GM12878 (cell line): ENCODE measurements at regions not wholly inside any gene's neighbourhood (a gene's known extent, or its start where the extent isn't known, plus 50 kb on each side); places are given as distances from the start of the nearest gene placed in this dataset.

Experiments used
- ATAC-seq: fragments of 200-7000 bp; cut with Tn5 transposase; 3 replicates; pipeline ENCODE4 v1.9.1; 2020; ENCODE audit warnings: mild to moderate bottlenecking, moderate library complexity
- BruUV-seq: library from RNA; stranded (reverse); fragments of 400-500 nt; replicated peaks from 2 replicates; lab custom pipeline; 2021; lab: Mats Ljungman, UMichigan
- CTCF ChIA-PET: fragments of 300-600 bp; sonication (Branson Sonifier 250); formaldehyde crosslinking; extraction: SDS; loops from one replicate; lab custom pipeline; 2021; ENCODE audit warnings: inconsistent platforms; lab: Yijun Ruan, JAX
- POLR2A ChIA-PET: fragments of 350-600 bp; formaldehyde crosslinking; extraction: SDS; loops from one replicate; lab custom pipeline; 2021; ENCODE audit warnings: inconsistent platforms; lab: Charles Lee
- RAD21 ChIA-PET: fragments of 300-600 bp; sonication (Branson Sonifier 250); formaldehyde crosslinking; loops from one replicate; lab custom pipeline; 2023; ENCODE audit warnings: antibody characterized with exemption; ENCODE audit not compliant: unreplicated experiment; lab: Charles Lee
- SMC1A ChIA-PET: fragments of 300-600 bp; sonication (Branson Sonifier 250); formaldehyde crosslinking; loops from one replicate; lab custom pipeline; 2023; ENCODE audit not compliant: unreplicated experiment, uncharacterized antibody; lab: Charles Lee
- DNase-seq: peaks from one replicate; pipeline ENCODE4 v3.0.0-alpha.2; 2011; ENCODE audit warnings: low read depth, low spot score
- FAIRE-seq: peaks from 3 replicates; lab custom pipeline; 2011; peaks lifted over from hg19 to GRCh38; lab: Jason Lieb, UNC
- H2AFZ ChIP-seq: 2 replicates; pipeline ENCODE4 v1.6.0; 2011; ENCODE audit warnings: low read depth, low read length, control low read depth; ENCODE audit not compliant: control insufficient read depth
- H3K27ac ChIP-seq: 2 replicates; pipeline ENCODE4 v1.5.1; 2011; ENCODE audit warnings: control low read depth; ENCODE audit not compliant: control insufficient read depth, insufficient read depth
- H3K27me3 ChIP-seq, 2 experiments: replicated peaks in 1 of 2; 2 replicates each; pipeline versions ENCODE4 v1.6.0 to v1.6.1; 2011; ENCODE audit warnings: low read length in 1 of 2; ENCODE audit not compliant: control insufficient read depth in 2 of 2, insufficient read depth in 2 of 2
- H3K36me3 ChIP-seq, 2 experiments: 2 replicates each; pipeline ENCODE4 v1.5.1; 2011; ENCODE audit warnings: low read length in 1 of 2; ENCODE audit not compliant: control insufficient read depth in 2 of 2, insufficient read depth in 2 of 2
- H3K4me1 ChIP-seq: 2 replicates; pipeline ENCODE4 v1.6.1; 2011; ENCODE audit warnings: mild to moderate bottlenecking, low read length, moderate library complexity, mixed read lengths; ENCODE audit not compliant: control insufficient read depth, insufficient read depth
- H3K4me2 ChIP-seq: 2 replicates; pipeline ENCODE4 v1.6.0; 2011; ENCODE audit warnings: control low read depth; ENCODE audit not compliant: control insufficient read depth, insufficient read depth
- H3K4me3 ChIP-seq: fragments of 200-600 bp; sonication (generic); 2 replicates; pipeline ENCODE4 v1.5.1; 2016
- H3K79me2 ChIP-seq: 2 replicates; pipeline ENCODE4 v1.6.0; 2011; ENCODE audit warnings: low read length; ENCODE audit not compliant: control insufficient read depth, insufficient read depth
- H3K9ac ChIP-seq: 2 replicates; pipeline ENCODE4 v1.8.0; 2011; ENCODE audit warnings: low read length, control low read depth, mixed read lengths; ENCODE audit not compliant: control insufficient read depth, insufficient read depth
- H3K9me3 ChIP-seq: replicated peaks from 3 replicates; pipeline ENCODE4 v1.5.1; 2011; ENCODE audit warnings: mild to moderate bottlenecking, low read length; ENCODE audit not compliant: control insufficient read depth, insufficient read depth
- H4K20me1 ChIP-seq: 2 replicates; pipeline ENCODE4 v1.6.0; 2011; ENCODE audit not compliant: control insufficient read depth, insufficient read depth
- ASH2L ChIP-seq: fragments of 300-600, 200-600 bp; sonication (generic); IDR thresholded peaks from 2 replicates; pipeline ENCODE4 v1.6.1; 2017; ENCODE audit warnings: low read depth, mild to moderate bottlenecking, borderline replicate concordance
- CEBPB ChIP-seq, 2 experiments: fragments of 150-350 bp in 1 of 2; IDR thresholded peaks; 2 replicates each; pipeline ENCODE4 v1.6.1; 2012 to 2014; ENCODE audit warnings: low read depth in 2 of 2, low read length in 2 of 2, borderline replicate concordance in 1 of 2, inconsistent platforms in 1 of 2
- CHD2 ChIP-seq: IDR thresholded peaks from 2 replicates; pipeline ENCODE4 v1.6.1; 2011; ENCODE audit warnings: low read depth, low read length, improper control_type of control experiment, borderline replicate concordance
- CHD4 ChIP-seq: fragments of 200-600 bp; sonication (generic); IDR thresholded peaks from 2 replicates; pipeline ENCODE4 v1.6.1; 2016; ENCODE audit warnings: mild to moderate bottlenecking
- CREB1 ChIP-seq: IDR thresholded peaks from 2 replicates; pipeline ENCODE4 v1.6.1; 2012; ENCODE audit warnings: low read depth, mild to moderate bottlenecking, inconsistent platforms
- FOXK2 ChIP-seq: fragments of 450-650 bp; IDR thresholded peaks from 2 replicates; pipeline ENCODE4 v1.6.1; 2017; ENCODE audit warnings: mild to moderate bottlenecking, moderate library complexity
- FOXM1 ChIP-seq: IDR thresholded peaks from 2 replicates; pipeline ENCODE4 v1.6.1; 2012; ENCODE audit warnings: low read depth, mild to moderate bottlenecking, inconsistent platforms, low read length, moderate library complexity
- MEF2B ChIP-seq: fragments of 450-650 bp; IDR thresholded peaks from 2 replicates; pipeline ENCODE4 v1.6.1; 2018; ENCODE audit warnings: mild to moderate bottlenecking, moderate library complexity; ENCODE audit not compliant: partially characterized antibody, poor library complexity, severe bottlenecking
- PAX5 ChIP-seq: IDR thresholded peaks from 2 replicates; pipeline ENCODE4 v1.6.1; 2011; ENCODE audit warnings: low read depth, low read length, borderline replicate concordance
- RB1 ChIP-seq: fragments of 450-650 bp; formaldehyde crosslinking; IDR thresholded peaks from 2 replicates; pipeline ENCODE4 v1.6.1; 2017; ENCODE audit warnings: mild to moderate bottlenecking, borderline replicate concordance
- REST ChIP-seq: IDR thresholded peaks from 2 replicates; pipeline ENCODE4 v1.6.1; 2012; ENCODE audit warnings: mild to moderate bottlenecking, low read depth, low read length
- STAT3 ChIP-seq: IDR thresholded peaks from 2 replicates; pipeline ENCODE4 v1.6.1; 2011; ENCODE audit warnings: low read depth, low read length, improper control_type of control experiment
- WRNIP1 ChIP-seq: IDR thresholded peaks from 2 replicates; pipeline ENCODE4 v1.6.1; 2011; ENCODE audit warnings: low read depth, low read length, improper control_type of control experiment, borderline replicate concordance
- ZBED1 ChIP-seq: IDR thresholded peaks from 2 replicates; pipeline ENCODE4 v1.6.1; 2016; ENCODE audit warnings: borderline replicate concordance
- WGBS: methylation state at CpG from one replicate; pipeline ENCODE4 v1.1.6; 2016; ENCODE audit warnings: low lambda C conversion rate; ENCODE audit not compliant: insufficient replicate concordance, insufficient coverage; ENCODE audit errors: missing lambda C conversion rate; 5-methylcytosine and 5-hydroxymethylcytosine counted together
- in situ Hi-C: fragments of 300-500 bp; cut with MboI; formaldehyde crosslinking; loops from 9 replicates; pipeline ENCODE4 v1.14.3; 2018; ENCODE audit warnings: mixed read lengths
- intact Hi-C: fragments of 100-400 bp; cut with micrococcal nuclease; formaldehyde crosslinking; loops from one replicate; pipeline ENCODE4 v1.14.2; 2022; ENCODE audit not compliant: unreplicated experiment
- TF ChIP-seq, protein P1 (sequence below): IDR thresholded peaks from 2 replicates; pipeline ENCODE4 v1.6.1; 2012; ENCODE audit warnings: low read depth, low read length, improper control_type of control experiment

DNA sequence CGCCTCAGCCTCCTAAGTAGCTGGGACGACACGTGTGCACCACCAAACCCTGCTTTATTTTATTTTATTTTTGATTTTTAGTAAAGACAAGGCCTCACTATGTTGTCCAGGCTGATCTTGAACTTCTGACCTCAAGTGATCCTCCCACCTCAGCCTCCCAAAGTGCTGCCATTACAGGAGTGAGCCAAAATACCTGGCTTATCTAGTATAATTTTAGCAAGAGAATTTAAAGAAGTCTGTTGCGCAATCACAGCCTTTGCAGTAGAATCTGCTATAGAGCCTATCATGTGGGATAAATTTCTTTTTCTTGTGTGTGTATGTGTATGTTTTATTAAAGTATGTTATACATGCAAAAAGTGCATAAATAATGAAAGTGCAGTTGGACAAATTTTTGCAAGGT, 92.1 kb upstream of the ANKEF1 start:
- Histone ChIP-seq H3K27me3 (no peaks in the 10 kb centered on the region; a peak in 1 of 4 replicates), H3K4me2 (no peak overlapping the region), H3K9me3 (no peaks in the 10 kb centered on the region), H3K79me2 (no peaks in the 10 kb centered on the region), H4K20me1 (no peaks in the 10 kb centered on the region), H3K4me3 (no peak overlapping the region), H3K9ac (no peak overlapping the region), H2AFZ (no peak overlapping the region), H3K36me3 (no peaks in the 10 kb centered on the region), H3K4me1 (no peaks in the 10 kb centered on the region), H3K27ac (no peak overlapping the region)
- no peak for DNase-seq
- 32% methylated on average over 4 of the region's 4 CpGs for WGBS
- ATAC-seq = no peak
- SMC1A ChIA-PET = no interaction called here
- RAD21 ChIA-PET = no interaction called here
- TF ChIP-seq CEBPB (IDR thresholded peaks at IDR 0.05; ENCODE audit: borderline replicate concordance in 1 of 2, low read depth in 2 of 2, low read length in 2 of 2) (peak in 1 of 2 experiments; percentile 12; a peak in 1 of 4 replicates), PAX5 (no peak), FOXK2 (0 out of 2 replicates have a peak, but pooled peaks have one; percentile 10)
- FAIRE-seq = no peak
- intact Hi-C loops (no loop called here), in situ Hi-C loops (no loop called here)
- CTCF ChIA-PET = interaction anchor here (1.2 kb wide), 1 partner anchor 30 kb away, joined by 4 read pairs; no protein-coding TSS in a partner anchor
- no TSS peak for BruUV-seq
- POLR2A ChIA-PET = no interaction called here

GRCh38 chr20:9940329-9940728, 94.5 kb upstream of the ANKEF1 start:
- Histone ChIP-seq H3K79me2 (no peaks in the 10 kb centered on the region), H2AFZ (no peak overlapping the region), H3K27ac (no peak overlapping the region), H3K9ac (no peak overlapping the region), H3K4me1 (no peaks in the 10 kb centered on the region), H3K4me2 (no peak overlapping the region), H3K4me3 (no peak overlapping the region), H3K36me3 (no peaks in the 10 kb centered on the region), H4K20me1 (no peaks in the 10 kb centered on the region), H3K27me3 (no peaks in the 10 kb centered on the region; a peak in 1 of 4 replicates), H3K9me3 (no peaks in the 10 kb centered on the region)
- 0% methylated on average over 2 of the region's 2 CpGs for WGBS
- intact Hi-C loops = no loop called here
- BruUV-seq = no TSS peak
- ChIA-PET CTCF (no interaction called here), POLR2A (no interaction called here), SMC1A (no interaction called here), RAD21 (no interaction called here)
- DNase-seq (no peak), FAIRE-seq (no peak), ATAC-seq (no peak)
- no peak for TF ChIP-seq CHD4
- TF ChIP-seq CHD2 = no peak
- TF ChIP-seq WRNIP1 = no peak
- no peak for TF ChIP-seq FOXM1
- TF ChIP-seq, protein P1, sequence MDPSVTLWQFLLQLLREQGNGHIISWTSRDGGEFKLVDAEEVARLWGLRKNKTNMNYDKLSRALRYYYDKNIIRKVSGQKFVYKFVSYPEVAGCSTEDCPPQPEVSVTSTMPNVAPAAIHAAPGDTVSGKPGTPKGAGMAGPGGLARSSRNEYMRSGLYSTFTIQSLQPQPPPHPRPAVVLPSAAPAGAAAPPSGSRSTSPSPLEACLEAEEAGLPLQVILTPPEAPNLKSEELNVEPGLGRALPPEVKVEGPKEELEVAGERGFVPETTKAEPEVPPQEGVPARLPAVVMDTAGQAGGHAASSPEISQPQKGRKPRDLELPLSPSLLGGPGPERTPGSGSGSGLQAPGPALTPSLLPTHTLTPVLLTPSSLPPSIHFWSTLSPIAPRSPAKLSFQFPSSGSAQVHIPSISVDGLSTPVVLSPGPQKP = no peak
- no peak for TF ChIP-seq STAT3
- TF ChIP-seq REST = no peak
- no peak for TF ChIP-seq ZBED1
- TF ChIP-seq RB1 = no peak
- TF ChIP-seq CREB1 = no peak
- TF ChIP-seq MEF2B = no peak
- no peak for TF ChIP-seq ASH2L
- in situ Hi-C loops = no loop called here
